C4-2B (cell line): ENCODE measurements at regions not wholly inside any gene's neighbourhood (a gene's known extent, or its start where the extent isn't known, plus 50 kb on each side); places are given as distances from the start of the nearest gene placed in this dataset.

Experiments
- H3K27ac ChIP-seq: fragments of 450-650 bp; 2 replicates; pipeline ENCODE4 v1.5.1; 2017
- ZFX ChIP-seq: fragments of 450-650 bp; IDR thresholded peaks from 2 replicates; pipeline ENCODE4 v1.6.1; 2017
- TF ChIP-seq, protein P1 (sequence below): fragments of 450-650 bp; conservative IDR thresholded peaks from 2 replicates; pipeline ENCODE4 v1.5.1; 2017; ENCODE audit warnings: mild to moderate bottlenecking

DNA sequence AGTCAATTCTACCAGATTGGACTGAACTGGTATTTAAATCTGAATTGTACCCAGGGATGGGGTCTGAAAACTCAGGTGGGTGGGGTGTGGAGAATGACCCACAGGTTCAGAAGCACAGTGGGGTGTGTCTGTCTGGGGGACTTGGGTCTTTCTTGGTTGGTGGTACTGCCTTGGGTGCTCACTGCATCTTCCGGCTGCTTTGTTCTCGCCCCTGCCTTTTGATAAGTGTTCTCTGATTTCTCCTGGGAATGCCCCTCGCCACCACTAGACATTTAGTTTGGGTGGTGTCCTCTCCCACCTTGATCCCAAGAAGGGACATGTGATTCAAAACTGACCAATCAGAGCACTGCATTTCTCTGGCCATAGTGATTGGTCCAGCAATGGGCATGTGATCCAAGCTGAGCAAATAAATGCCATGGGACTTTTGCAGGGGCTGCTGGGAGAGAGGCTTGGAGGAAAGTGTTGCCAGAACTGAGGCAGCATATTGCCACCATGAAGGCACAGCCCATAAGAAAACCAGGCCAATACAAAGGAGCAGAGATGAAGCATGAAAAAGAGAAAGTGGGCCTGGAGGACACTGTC lies 270.5 kb downstream of the NPHP4 start:
- TF ChIP-seq, protein P1, sequence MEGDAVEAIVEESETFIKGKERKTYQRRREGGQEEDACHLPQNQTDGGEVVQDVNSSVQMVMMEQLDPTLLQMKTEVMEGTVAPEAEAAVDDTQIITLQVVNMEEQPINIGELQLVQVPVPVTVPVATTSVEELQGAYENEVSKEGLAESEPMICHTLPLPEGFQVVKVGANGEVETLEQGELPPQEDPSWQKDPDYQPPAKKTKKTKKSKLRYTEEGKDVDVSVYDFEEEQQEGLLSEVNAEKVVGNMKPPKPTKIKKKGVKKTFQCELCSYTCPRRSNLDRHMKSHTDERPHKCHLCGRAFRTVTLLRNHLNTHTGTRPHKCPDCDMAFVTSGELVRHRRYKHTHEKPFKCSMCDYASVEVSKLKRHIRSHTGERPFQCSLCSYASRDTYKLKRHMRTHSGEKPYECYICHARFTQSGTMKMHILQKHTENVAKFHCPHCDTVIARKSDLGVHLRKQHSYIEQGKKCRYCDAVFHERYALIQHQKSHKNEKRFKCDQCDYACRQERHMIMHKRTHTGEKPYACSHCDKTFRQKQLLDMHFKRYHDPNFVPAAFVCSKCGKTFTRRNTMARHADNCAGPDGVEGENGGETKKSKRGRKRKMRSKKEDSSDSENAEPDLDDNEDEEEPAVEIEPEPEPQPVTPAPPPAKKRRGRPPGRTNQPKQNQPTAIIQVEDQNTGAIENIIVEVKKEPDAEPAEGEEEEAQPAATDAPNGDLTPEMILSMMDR, result no peak
- no peak for TF ChIP-seq ZFX
- no peak overlapping the region for H3K27ac ChIP-seq

DNA sequence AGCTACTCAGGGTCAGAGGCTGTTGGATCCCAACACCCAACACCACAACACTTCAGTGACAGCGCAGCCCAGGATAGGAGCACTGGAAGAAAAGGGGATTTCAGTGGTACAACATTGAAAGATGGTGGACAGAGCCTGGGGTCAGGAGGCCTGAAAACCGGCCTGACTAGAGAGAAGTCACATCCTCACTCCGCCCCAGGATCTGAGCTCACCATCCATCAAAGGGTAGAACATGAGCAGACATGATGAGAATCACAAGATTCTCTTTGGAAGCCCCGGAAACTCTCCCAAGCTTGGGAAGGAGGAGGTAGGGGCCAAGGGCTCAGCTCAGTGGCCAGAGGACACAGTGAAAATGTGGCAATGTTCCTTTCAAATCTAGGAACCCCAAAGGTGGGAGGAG lies 271.3 kb downstream of the NPHP4 start:
- TF ChIP-seq, protein P1, result no peak
- TF ChIP-seq ZFX, result no peak
- no peak overlapping the region for H3K27ac ChIP-seq

DNA sequence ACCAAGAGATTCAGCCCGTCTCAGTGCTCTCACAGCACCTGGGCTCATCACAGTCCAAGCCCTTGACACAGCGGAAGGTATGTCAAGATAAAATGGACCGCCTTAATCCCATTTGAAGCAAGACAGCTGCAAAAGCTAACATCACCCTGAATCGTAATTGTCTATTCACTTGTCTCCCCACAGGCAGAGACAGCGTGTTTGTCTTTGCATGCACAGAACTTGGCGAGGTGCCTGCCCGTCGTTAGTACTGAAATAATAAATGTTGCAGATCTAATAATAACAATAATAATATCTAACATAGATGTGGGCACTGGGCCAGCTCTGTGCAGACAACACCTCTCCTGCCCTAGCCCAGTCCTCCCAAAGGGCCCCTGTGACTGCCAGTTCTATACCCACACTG lies 271.7 kb downstream of the NPHP4 start:
- TF ChIP-seq ZFX, result no peak
- TF ChIP-seq, protein P1, result no peak
- no peak overlapping the region for H3K27ac ChIP-seq

DNA sequence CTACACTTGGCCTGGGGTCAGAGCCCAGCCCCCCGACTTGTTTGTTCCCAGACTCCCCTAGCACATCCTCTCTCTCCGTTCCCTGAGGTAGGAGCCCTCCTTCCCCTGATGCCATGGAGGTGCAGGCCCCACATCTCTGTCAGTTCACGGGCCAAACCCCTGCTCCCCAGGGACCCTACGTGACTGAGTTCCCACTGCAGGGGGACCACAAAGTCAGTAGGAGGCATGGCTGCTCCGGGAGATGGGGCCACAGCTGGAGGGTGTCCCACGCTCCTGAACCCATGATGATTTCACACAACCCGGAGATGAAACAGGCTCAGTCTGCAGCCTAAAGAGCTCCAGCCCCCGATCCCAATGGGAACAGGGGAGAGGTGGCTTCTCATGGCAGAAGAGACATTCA lies 272.2 kb downstream of the NPHP4 start:
- no peak overlapping the region for H3K27ac ChIP-seq
- TF ChIP-seq, protein P1, result no peak
- TF ChIP-seq ZFX, result no peak

DNA sequence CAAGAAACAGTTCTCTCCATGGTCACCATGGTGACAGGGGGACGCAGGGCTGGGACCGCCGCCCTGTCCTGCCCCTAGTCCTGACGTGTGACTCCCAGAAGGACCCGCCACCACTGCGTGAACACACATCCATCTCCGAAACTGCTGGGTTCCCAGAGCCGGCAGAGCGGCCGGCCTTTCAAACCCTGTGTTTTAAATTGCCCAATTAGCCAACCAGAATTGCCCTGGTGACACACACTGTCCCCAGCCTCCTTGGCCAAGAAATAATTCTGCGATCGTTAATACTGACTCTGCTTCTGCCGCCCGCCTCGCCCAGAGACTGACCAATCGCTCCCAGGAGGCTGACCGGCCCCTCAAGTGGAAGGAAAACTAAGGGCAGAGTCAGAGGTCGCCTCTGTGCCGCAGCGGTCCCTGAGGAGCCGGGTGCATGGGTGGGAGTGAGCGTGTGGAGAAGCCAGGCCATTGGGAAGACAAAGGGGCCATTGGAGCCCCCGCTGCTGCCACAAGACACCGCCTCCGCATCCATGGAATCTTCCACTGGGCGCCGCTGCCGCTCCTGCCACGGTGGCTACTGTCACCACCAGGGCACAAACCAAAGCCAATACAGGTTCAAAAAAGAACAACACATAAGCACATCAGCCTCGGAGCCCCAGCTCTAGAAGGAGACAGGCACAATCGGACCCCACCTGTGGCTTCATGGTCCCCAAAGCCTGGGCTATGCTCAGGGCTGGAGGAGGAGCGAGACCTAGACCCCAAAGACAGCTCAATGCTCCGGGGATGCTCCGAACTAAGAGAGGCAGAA lies 273.2 kb downstream of the NPHP4 start:
- TF ChIP-seq ZFX, result no peak
- TF ChIP-seq, protein P1, result no peak
- no peak overlapping the region for H3K27ac ChIP-seq

DNA sequence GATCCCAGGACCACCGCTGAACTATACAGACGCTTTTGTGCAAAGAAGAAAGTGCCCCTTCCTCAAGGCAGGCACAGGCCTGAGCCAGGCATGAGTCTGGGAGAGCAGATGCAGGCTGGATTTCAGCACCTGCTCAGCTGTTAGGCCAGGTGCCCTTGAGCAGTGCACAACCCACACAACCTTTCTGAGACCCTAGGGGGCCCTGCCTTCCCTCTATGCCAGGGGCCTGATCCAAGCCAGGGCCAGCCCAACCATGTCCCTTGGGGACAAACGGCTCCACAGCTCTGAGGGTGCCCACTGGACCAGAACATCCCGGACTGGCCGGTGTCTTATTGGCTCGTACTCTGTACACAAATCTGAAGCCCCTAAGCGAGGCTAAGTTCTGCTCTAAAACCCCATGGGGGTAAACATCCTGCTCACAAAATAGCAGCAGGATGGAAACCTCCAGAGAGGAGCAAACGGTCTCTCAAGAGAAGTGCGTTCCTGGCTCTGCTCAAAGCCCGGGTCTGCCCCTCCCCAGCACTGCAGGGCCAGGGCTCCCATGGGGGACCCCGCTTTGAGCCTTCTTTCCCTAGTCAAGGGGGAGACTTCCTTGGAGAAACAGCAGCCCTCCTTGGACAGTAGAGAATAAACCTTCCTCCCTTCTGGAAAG lies 275.1 kb downstream of the NPHP4 start:
- no peak overlapping the region for H3K27ac ChIP-seq
- TF ChIP-seq, protein P1, result no peak
- no peak for TF ChIP-seq ZFX

DNA sequence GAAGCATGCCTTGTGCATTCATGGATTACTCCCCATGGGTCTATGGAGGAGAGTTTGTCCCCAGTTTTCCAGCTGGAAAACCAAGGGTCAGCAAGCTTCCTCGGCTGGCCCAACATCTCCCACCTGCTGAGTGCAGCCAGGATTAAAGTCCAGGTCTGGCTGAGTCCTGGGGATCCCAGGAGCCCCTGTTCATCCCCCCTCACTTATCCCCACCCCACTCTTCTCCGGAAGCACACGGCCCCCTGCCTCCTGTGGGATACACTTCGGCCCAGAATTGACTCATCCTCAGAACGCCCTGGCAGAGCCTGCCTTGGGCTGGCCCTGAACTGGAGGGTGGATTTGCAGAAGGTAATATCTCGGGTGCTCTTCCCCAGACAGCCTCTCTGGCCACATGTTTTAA lies 276.1 kb downstream of the NPHP4 start:
- TF ChIP-seq, protein P1, result no peak
- no peak for TF ChIP-seq ZFX
- no peak overlapping the region for H3K27ac ChIP-seq
